HG02623 (cell line): ENCODE measurements at regions not wholly inside any gene's neighbourhood (a gene's known extent, or its start where the extent isn't known, plus 50 kb on each side); places are given as distances from the start of the nearest gene placed in this dataset.

Experiments
- ATAC-seq: cut with Tn5 transposase; IDR thresholded peaks from one replicate; pipeline ENCODE4 v1.9.1; 2021; ENCODE audit warnings: moderate library complexity; ENCODE audit not compliant: unreplicated experiment

DNA sequence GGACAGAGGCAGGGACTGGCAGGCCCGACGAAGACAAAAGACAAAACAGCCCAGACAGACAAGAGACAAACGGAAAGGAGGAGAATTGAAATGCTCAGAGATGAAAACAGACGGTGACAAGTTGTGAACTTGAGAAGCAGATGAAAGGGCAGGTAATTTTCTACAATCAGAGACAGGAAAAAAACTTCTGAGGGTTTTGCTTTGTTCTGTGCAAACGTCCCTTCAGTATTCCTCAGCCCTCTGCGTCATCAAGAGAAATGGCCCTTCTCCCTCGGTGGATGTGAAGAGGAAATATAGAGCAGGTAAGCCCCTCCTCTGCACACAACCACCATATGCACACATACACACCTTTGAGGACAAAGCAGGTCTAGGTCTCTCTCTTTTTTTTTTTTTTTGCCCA, 206.6 kb downstream of the UACA start:
- no peak for ATAC-seq

DNA sequence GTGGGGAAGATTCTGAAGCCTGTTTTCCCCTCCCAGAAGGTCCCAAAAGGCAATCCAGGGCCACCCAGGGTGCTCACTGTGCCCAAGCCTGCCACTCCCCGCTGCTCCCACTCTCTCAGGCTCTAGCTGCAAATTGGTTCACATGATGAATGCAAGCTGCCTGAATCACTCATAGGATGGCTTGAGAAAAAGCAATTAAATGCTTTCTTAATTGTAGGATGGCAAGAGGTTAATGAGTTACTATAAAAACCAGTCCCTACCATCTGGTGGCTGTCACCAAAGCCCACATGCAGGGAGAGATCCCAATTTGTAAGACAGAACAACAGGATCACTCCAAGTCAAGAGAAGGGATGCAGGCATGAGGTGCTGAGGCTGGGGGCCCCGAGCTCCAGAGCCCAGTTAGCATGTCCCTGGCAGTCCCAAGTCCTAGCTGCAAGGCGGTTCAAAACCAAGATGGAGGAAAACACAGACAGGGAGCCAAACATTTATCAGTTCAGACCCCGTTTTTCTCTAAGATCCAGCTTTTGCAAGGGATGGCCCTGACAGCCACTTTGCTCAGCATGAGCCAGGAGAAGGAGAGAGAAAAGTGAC, 207.1 kb downstream of the UACA start:
- no peak for ATAC-seq

DNA sequence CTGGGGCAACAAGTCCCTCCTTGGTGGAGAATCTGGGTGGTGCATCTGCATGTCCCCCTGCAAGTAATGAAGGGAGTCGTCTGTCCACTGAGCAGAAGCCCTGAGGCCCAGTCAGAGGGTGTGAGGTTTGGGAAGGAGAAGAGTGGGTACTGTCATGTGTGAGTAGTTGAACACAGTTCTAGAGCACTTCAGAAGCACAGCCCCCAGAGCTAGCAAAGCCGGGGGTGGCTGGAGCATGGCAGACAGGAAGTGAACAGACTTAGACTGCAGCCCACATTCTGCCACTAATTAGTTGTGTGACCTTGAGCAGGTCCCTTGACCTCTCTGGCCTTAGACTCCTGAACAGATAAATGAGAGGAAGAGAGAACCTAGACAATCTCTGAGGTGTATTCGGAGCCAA, 207.6 kb downstream of the UACA start:
- ATAC-seq = no peak

DNA sequence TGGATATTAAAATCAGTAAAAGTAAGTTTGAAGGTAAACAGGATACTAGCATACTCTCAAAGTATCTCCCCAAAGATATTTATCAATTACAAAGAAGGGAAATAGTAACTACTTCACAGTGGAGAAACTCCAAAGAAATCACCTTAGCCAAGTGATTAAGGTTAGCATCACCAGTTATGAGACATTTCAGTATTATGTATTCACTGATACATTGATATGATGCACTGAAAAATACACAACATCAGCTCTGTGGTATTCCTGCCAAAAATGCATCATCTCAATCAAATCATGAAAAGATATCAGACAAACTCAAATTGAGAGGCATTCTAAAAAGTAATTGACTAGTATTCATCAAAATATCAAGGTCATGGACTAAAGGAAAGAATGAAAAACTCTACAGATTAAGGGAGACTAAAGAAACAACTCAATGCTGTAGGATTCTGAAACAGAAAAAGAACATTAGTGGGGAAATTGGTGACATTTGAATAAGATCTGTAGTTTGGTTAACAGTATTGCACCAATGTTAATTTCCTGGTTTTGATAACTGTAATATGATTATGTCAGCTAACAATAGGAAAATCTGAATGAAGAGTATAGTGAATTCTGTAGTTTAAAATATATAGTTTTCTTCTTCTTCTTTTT, 215.4 kb downstream of the UACA start:
- no peak for ATAC-seq

DNA sequence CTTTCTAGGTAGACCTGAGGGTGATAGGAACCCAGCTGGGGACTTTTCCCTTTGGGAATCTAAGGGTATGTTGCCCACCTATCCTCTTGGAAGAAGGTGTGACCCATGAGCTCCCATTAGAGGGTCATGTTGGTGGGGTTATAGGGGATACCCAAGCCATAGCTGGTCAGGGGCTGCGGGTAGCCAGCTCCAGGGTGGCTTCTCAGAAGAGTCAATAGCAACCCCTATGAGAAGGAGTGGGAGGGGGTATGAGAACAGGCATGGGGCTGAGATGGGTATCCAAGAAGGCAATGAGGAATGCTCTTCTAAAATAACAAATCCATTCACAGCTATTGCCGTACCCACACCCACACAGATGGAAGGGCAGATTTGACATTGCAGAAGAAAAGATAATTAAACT, 217.8 kb downstream of the UACA start:
- no peak for ATAC-seq

DNA sequence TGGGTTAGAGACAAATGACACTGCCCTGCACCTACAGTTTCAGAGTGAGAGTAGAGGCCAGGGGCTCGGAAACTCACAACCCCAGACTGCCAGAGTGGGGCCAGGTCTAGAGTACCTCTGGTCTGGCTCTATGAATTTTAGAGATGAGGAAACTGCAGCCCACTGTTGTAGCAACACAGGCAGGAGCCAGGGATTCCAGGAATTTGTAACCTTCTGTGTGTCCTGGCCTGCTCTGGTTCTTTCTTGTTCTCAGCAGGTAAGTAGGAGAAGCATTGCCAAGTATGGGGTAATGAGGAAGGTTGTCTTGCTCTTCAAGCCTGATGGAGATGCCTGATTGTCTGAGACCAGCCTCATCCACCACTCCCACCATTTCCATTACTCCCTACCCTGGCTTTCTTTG, 221.8 kb downstream of the UACA start:
- ATAC-seq = no peak

DNA sequence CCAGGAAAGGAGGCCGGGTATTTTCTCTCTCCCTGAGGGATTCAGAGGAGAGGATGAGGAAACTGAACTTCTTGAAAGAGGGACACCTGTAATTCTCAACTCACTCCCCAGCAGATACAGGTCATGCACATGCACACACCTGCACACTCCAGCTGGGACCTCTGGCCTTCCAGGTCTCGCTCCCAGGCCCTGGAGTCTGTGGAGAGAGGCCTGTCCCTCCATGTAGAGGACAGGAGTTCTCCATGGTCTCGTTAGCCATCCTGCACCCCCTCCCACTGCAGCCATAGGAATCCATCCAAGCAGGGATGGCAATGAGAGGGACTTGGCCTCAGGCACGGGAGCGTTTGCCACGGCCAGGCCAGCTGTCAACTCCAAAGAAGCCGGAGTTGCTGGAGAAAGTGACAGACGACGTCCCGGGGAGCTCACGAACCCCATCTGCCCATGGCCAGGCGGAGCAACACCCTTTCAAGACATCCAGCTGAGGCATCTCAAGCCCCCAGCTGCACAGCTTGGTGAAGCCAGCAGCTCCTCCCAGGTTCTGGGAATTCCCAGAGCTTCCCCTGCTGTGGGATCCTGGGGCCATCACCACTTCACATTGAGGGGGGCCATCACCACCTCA, 223.3 kb downstream of the UACA start:
- no peak for ATAC-seq

DNA sequence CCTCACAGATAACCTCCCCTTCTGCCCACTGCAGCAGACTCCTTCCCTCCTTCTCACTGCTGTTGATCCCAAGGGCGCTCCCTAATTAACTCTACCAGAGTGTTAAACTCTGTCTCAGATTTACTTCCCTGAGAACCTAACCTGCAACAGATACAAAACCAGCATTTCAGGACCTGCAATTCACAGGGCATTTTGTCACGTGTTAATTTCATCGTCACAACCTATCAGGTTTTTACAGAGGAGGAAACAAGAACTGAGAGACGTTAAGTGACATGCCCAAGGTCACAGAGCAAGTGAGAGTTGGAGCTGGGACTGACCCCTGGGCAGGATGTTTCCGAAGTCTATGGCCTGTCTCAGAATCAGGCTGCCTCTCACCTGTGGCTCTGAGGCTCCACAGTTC, 223.9 kb downstream of the UACA start:
- ATAC-seq = no peak

DNA sequence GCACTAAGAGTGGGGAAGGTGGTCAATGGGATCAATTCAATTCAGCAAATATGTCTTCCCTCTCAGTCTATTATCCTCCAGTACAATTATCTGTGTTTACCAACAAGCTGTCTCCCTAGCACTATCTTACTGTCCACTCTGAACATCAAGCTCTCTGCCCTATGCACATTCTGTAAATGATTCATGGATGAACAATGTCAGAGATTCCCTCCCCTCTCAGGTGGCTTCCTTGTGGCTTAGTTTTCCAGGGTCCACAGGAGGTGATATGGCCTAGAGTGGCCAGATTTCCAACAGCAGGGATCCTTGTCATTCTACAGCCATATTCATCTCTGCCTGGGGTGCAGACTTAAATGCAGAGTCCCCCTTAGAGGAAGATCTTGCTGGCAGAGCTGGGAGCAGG, 225.1 kb downstream of the UACA start:
- no peak for ATAC-seq

DNA sequence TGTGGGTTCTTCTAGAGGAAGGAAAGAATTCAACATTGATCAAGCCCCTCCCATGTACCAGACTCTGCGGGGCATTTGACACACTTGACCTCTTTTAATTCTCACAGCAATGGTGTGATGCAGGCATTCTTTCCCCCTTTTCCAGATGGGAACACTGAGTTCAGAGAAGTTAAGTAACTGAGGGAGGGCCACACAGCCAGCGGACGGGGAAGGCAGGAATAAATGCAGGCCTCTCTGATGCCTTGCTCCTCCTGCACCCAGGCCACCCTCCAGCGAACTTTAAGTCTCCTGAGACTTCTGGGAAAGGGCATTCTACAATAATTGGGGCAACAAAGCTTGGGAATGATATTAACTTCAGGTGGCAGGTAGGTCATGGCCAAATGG, 227.4 kb downstream of the UACA start:
- no peak for ATAC-seq

DNA sequence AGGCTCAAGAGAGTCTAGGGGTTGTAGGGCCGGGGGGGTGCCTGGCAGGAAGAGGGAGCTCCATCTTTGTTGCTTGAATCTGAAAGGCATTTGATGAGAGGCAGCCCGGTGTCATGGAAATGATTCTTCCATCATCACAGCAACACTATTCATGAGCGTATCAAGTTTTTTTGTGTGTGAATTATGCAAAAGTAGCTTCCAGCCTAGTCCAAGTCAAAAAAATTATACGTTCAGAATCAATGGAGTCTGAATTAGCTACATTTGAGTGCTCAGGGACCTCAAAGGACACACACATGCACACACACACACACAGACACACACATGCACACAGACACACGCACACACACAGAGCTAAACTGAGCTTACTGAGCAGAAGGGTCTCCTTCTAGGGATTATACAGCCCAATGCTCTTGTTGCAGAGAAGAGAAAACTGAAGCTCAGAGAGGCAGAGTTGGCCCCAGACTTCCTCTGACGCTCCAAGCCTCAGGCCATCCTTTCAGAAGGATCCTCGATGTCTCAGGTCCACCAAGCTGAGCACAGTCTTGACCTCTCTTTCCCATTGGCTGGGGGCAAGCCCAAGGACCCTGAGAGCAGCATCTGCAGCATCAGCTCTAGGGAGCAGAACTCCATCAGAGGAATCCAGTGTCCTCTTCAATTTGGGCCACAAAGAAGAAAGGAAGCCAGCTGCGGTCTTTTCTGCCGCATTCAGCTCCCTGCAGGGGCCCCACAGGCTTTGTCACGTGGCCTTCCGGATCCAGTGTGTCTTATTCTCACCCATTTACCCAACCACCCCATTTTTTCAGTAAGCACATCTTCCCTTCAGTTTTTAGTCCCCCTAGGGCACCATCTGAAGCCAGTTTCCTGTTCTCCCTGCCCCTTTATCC, 228.0 kb downstream of the UACA start:
- no peak for ATAC-seq

DNA sequence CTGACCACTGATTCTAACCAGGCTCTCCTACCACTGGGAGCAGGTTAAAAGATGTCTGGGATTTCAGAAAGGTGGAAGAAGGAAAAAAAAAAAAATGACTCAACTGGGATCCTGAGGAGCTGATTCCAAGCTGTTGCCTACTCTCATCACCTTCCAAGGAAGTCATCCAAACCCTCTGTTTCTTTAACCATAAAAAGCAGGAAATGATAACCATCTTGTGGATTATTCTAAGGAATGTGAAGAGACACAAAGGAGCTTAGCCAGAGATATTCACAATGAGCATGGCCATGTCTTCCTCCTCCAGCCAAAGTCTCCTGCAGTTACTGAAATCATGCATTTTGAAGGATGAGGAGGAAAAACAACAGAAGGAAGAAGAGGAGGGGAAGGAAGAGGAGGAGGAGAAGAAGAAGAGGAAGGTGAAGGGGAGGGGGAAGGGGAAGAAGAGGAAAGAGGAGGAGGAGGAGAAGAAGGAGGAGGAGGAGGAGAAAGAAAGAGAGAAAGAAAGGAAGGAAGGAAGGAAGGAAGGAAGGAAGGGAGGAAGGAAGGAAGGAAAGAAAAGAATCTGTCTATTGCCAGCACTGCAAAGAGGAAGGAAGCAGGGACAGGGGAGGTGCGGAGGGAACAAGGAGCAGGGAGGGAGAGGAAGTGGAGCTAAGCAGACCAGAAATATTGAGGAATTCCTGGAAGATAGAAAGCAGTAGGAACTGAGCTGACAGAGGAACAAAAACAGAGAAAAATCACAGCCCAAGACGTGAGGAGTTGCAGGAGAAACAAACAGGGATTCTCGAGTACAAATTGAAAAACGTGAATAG, 229.2 kb downstream of the UACA start:
- ATAC-seq = no peak

DNA sequence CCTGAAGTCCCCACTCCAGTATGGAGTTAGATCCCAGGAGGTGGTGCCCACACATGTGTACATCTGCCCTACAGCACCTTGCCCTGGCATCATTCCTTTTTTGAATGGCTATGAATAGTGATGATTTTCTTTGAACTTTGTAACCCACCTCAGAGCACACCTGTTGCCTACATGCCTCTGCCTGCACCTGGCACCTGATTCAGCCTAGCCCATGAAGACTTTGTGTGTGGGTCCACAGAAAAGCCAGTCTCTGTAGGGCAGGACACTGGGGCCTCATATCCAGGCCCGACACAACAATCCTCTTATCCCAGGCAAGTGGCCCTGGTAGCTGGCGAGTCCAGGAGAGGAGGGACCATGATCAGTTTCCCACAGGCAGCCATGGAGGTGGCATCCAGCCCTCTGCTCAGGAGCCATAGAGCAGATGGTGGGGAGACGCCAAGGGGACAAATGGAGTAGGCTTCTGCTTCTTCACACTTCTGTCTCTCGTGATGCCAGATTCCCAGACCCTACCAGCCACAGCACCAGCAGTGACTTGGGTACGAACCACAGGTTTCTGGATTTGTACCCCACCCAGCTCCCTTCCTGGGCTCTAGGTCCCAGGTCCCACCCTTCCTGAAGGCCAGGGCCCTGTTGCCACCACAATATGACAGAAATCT, 230.7 kb downstream of the UACA start:
- no peak for ATAC-seq

DNA sequence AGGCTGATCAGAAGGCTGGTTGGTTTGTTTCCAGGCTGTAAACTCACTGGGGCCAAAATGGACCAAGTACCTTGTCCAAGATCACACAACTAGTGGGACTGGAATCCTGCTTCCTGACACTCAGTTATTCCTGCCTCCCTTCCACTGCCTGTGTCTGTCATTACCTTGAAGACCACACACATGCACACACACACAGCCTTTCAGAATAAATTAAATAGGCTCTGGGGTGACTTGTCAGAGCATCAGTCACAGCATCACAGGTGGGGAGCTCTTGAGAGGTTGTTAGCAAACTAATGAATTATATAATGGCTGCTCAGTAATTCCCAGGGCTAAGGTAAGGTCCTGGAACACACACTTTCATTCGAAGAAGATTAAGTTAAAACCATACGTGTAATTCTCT, 231.8 kb downstream of the UACA start:
- ATAC-seq = no peak

DNA sequence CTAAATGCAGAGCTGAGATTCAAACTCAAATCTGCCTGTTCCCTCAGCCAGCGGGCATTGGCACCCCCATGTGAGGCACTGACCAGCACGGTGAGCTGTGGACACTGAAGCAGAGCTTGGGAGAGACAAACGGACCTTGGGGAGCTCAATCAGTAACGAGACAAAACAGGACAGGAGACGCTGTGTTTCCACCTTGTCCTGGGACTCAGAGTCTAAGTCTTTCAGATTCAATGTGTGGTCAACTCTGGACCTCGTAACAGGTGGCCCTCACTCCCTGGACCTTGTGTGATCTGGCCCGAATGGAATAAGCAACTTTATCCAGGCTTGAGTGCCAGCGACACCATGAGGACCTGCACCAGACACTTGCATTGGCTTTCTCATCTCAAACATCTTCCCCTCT, 232.5 kb downstream of the UACA start:
- ATAC-seq = no peak

DNA sequence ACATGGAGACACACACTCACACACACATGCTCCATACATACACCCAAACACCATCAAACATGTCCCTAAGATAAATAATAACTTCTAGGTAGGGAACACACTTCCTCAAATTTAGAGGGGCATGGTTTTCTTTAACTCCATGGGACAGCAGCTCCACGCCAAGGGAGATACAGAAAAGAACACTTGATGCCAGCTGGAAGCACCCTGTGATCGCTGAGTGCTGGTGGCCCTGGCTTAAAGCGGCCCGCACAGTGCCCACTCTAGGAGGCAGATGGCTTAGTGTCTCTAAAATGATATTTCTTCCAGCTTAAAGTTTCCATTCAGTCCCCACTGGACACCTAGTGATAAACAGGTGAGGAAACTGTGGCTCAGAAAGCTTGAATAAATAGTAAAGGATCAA, 232.9 kb downstream of the UACA start:
- no peak for ATAC-seq

DNA sequence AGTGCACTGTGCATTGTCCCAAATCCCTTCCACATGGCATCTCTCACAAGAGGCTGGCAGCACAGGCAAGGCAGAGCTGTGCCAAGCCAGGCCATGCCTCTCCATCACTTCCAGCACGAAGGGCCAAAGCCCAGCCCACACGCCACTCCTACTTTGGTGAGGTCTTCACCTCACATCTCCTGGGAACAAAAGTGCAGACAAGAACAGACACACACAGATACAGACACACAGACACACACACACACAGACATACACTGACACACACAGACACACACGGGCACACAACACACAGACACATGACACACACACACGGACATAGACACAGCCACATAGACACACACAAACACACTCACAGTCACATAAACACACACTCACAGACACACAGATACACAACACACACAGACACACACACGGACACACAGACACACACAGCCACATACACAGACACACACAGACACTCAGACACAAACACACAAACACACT, 233.3 kb downstream of the UACA start:
- ATAC-seq = no peak

DNA sequence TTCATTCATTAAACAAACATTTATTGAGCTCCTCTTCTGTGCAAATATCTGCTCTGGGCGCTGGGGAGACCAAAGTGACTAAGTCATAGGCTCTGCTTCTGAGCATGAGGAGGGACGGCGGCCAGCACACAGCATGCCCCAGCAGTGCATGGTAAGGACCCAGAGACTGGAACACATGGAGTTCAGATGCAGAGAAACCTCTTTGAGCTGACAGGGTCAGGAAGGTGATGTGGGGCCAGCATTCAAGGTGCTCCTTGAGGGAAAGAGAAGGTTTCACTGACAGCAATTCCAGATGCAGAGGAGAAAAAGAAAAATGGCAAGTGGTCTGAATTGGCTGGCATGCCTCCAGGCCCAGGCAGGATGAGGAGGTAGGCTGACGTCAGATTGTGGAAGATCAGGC, 234.5 kb downstream of the UACA start:
- no peak for ATAC-seq

DNA sequence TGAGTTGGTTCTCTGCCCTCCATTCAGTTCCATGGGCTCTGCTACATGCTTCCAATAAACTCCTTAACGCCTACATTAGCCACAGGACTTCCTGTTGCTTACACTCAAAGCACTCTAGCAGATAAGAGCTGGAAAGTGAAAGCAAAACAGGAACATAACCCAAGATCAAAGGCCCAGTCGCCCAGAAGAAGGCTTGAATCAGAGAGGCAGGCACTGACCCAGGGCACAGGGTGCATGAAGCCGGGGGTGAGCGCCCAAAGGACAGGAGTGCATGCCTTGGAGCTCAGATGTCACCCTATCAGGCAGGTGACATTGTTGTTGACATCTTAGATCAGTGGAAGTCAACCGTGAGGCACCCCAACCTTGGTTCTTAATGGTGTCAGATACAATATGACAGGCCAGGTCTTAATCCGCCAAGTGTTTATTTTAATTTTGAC, 235.1 kb downstream of the UACA start:
- ATAC-seq = peak; percentile 94

DNA sequence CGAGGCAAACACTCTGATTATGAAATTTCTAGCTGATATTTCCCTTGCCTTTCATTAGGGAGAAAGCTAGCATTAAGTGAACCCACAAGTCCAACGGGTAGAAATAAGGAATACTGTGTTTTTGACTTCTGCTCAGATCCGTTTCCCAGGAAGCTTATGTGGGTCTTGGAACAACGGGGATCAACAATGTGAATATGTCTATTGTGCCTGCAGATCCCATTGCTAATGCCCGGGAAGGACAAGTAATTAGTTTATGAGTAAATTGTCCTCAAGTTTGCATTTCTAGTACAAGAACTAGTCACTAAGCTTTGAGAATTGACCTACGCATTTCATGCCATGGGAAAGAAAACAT, 236.4 kb downstream of the UACA start:
- no peak for ATAC-seq
